Tibial nerve (tissue), 4 donors: ENCODE measurements at regions not wholly inside any gene's neighbourhood (a gene's known extent, or its start where the extent isn't known, plus 50 kb on each side); places are given as distances from the start of the nearest gene placed in this dataset.

Source experiments
- DNase-seq, 2 donors: peaks; one replicate each; pipeline ENCODE4 v3.0.0-alpha.2; 2019; ENCODE audit warnings: low spot score in 2 of 2
- H3K27ac ChIP-seq, 4 donors: fragments of 200-600 bp; sonication (generic) in 3 of 4; one replicate each; pipeline ENCODE4 v1.5.1; 2017 to 2019; ENCODE audit warnings: mild to moderate bottlenecking in 1 of 4
- H3K27me3 ChIP-seq, 2 donors: fragments of 200-600 bp; sonication (generic) in 1 of 2; one replicate each; pipeline versions ENCODE4 v1.5.1 to v1.6.0; 2017 to 2019
- H3K36me3 ChIP-seq, 3 donors: fragments of 200-600 bp; sonication (generic); one replicate each; pipeline ENCODE4 v1.5.1; 2018 to 2019
- H3K4me1 ChIP-seq, 4 donors: fragments of 200-600 bp; sonication (generic) in 3 of 4; one replicate each; pipeline ENCODE4 v1.5.1; 2017 to 2019
- H3K4me3 ChIP-seq, 4 donors: fragments of 200-600 bp; sonication (generic) in 3 of 4; one replicate each; pipeline ENCODE4 v1.5.1; 2017 to 2019; ENCODE audit warnings: mild to moderate bottlenecking in 1 of 4, moderate library complexity in 1 of 4
- H3K9me3 ChIP-seq, 4 donors: fragments of 200-600 bp; sonication (generic) in 3 of 4; one replicate each; pipeline ENCODE4 v1.5.1; 2017 to 2019
- EP300 ChIP-seq, 2 donors: sonication (generic); formaldehyde crosslinking; IDR thresholded peaks; one replicate each; pipeline ENCODE4 v1.6.1; 2017; ENCODE audit warnings: antibody characterized with exemption in 2 of 2, mild to moderate bottlenecking in 1 of 2
- POLR2A ChIP-seq, 2 donors: fragments of 450-650 bp; IDR thresholded peaks; one replicate each; pipeline ENCODE4 v1.6.1; 2017; ENCODE audit warnings: antibody characterized with exemption in 2 of 2, mild to moderate bottlenecking in 2 of 2, moderate library complexity in 2 of 2
- WGBS, 2 donors: methylation state at CpG; one replicate each; pipeline ENCODE4 v1.1.5; 2018; 5-methylcytosine and 5-hydroxymethylcytosine counted together
- TF ChIP-seq, protein P1 (sequence below), 5 experiments: fragments of 200-600 bp in 3 of 5; fragments of 450-650 bp in 2 of 5; sonication (generic) in 3 of 5; IDR thresholded peaks; one replicate each; pipeline ENCODE4 v1.5.1; 2016 to 2019; ENCODE audit warnings: antibody characterized with exemption in 5 of 5, mild to moderate bottlenecking in 3 of 5, moderate library complexity in 2 of 5

DNA sequence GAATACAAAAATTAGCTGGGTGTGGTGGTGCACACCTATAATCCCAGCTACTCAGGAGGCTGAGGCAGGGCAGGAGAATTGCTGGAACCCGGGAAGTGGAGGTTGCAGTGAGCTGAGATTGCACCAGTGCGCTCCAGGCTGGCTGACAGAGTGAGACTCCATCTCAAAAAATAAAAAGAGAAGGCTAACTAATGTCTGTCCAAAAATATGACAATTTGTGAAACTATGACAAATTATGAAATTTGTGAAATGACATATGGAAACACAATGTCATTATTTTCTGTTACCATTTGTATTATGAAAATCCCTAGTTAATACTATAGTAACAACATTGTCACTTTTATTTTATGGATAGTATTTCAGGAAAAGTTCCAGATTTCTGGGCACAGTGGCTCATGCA, 1306.3 kb upstream of the EPHA6 start:
- Histone ChIP-seq H3K36me3 (no peaks in the 10 kb centered on the region), H3K4me1 (no peaks in the 10 kb centered on the region), H3K27ac (no peak overlapping the region), H3K4me3 (no peak overlapping the region), H3K9me3 (no peaks in the 10 kb centered on the region), H3K27me3 (no peaks in the 10 kb centered on the region)
- WGBS, 2 donors, result 86 to 94% methylated on average over 2 of the region's 2 CpGs
- TF ChIP-seq POLR2A (IDR thresholded peaks at IDR 0.05) (no peak), EP300 (IDR thresholded peaks at IDR 0.05) (no peak)
- TF ChIP-seq, protein P1, sequence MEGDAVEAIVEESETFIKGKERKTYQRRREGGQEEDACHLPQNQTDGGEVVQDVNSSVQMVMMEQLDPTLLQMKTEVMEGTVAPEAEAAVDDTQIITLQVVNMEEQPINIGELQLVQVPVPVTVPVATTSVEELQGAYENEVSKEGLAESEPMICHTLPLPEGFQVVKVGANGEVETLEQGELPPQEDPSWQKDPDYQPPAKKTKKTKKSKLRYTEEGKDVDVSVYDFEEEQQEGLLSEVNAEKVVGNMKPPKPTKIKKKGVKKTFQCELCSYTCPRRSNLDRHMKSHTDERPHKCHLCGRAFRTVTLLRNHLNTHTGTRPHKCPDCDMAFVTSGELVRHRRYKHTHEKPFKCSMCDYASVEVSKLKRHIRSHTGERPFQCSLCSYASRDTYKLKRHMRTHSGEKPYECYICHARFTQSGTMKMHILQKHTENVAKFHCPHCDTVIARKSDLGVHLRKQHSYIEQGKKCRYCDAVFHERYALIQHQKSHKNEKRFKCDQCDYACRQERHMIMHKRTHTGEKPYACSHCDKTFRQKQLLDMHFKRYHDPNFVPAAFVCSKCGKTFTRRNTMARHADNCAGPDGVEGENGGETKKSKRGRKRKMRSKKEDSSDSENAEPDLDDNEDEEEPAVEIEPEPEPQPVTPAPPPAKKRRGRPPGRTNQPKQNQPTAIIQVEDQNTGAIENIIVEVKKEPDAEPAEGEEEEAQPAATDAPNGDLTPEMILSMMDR (IDR thresholded peaks at IDR 0.05), result no peak
- no peak for DNase-seq

DNA sequence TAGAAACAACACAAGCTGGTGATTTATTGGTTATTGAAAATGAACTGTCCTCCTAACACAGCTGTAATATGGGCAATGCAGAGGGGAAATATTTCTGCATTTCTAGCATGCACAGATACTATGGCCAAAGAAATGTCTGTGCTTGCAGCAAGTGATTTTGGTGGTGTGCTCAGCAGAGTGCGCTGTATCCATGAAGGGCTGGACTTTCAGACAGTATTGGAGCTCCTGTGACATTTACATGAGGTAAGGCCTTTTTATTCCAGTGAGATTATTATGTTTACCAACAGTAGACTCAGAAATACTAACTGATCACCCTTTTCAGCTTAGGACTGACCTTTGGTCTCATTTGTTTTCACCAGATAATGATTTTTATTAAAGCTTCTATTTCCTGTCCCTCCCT, 1302.6 kb upstream of the EPHA6 start:
- no peak for TF ChIP-seq POLR2A (IDR thresholded peaks at IDR 0.05)
- no peak for TF ChIP-seq EP300 (IDR thresholded peaks at IDR 0.05)
- TF ChIP-seq, protein P1 (IDR thresholded peaks at IDR 0.05), result no peak
- no peak for DNase-seq
- Histone ChIP-seq H3K4me3 (no peak overlapping the region), H3K4me1 (no peaks in the 10 kb centered on the region), H3K9me3 (no peaks in the 10 kb centered on the region), H3K36me3 (no peaks in the 10 kb centered on the region), H3K27me3 (no peaks in the 10 kb centered on the region), H3K27ac (no peak overlapping the region)
- 95 to 100% methylated on average over 1 of the region's 1 CpG for WGBS, 2 donors

DNA sequence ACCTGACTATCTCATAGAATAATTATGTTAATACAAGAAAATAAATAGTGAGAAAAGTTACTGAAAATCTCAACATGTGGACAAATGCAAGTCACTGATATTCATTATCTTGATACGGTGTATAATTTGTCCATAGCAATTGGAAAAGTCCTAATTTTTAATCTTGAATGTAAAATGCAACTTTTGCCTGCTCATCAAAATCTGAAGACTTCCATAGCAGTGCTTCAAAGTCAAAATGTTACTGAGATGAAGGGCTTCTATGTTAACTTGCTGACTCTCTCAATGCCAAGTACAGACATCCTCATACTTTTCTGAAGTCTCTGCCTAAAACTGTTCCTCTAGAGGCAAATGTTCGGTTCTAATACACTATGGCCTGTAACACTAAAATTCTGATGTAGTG, 1300.1 kb upstream of the EPHA6 start:
- Histone ChIP-seq H3K4me1 (no peaks in the 10 kb centered on the region), H3K9me3 (no peaks in the 10 kb centered on the region), H3K27ac (no peak overlapping the region), H3K27me3 (no peaks in the 10 kb centered on the region), H3K36me3 (no peaks in the 10 kb centered on the region), H3K4me3 (no peak overlapping the region)
- 87 to 89% methylated on average over 2 of the region's 2 CpGs for WGBS, 2 donors
- DNase-seq, result no peak
- TF ChIP-seq EP300 (IDR thresholded peaks at IDR 0.05) (no peak), POLR2A (IDR thresholded peaks at IDR 0.05) (no peak)
- TF ChIP-seq, protein P1 (IDR thresholded peaks at IDR 0.05), result no peak

DNA sequence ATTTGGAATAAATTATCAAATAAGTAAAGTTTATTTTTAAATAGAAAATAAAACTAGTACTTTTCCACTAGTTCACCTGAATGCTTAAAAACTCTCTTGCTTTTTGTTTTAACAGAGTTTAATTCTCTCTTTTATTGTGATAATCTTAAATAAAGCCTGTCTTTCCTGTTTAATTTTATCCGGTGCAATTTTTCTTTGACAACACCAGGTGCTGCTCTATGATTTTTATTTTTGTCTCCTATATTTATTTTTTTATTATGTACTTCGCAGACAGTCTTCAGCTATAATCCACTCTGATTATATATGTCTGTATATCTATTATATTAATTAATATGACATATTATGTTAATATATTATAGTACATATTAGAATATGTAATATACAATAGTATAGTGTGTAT, 1293.0 kb upstream of the EPHA6 start:
- Histone ChIP-seq H3K9me3 (peaks cover 0 to 6% (median 0%) of the 10 kb centered on the region in 4 donors), H3K4me3 (no peak overlapping the region), H3K36me3 (no peaks in the 10 kb centered on the region), H3K27me3 (no peaks in the 10 kb centered on the region), H3K27ac (no peak overlapping the region), H3K4me1 (no peaks in the 10 kb centered on the region)
- 86 to 91% methylated on average over 2 of the region's 2 CpGs for WGBS, 2 donors
- DNase-seq, result no peak
- TF ChIP-seq EP300 (IDR thresholded peaks at IDR 0.05) (no peak), POLR2A (IDR thresholded peaks at IDR 0.05) (no peak)
- TF ChIP-seq, protein P1 (IDR thresholded peaks at IDR 0.05), result no peak

DNA sequence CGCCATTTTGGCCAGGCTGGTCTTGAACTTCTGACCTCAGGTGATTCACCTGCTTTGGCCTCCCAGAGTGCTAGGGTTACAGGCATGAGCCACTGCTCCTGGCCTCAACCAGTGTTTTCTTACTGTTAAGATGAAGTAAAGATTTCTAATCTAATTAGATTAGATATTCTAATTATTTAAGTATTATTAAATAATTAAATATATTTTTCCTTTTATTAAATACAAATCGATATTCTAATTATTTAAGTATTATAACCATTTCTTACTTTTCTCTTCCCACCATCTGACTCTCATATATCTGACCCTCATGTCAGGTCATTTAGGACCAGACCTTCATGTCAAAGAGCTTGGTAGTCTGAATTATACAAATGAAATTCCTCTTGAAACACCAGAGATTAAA, 1291.9 kb upstream of the EPHA6 start:
- Histone ChIP-seq H3K36me3 (no peaks in the 10 kb centered on the region), H3K27ac (no peak overlapping the region), H3K9me3 (peaks cover 0 to 6% (median 0%) of the 10 kb centered on the region in 4 donors), H3K4me3 (no peak overlapping the region), H3K4me1 (no peaks in the 10 kb centered on the region), H3K27me3 (no peaks in the 10 kb centered on the region)
- WGBS, 2 donors, result 97% methylated on average over 2 of the region's 2 CpGs
- no peak for DNase-seq
- TF ChIP-seq POLR2A (IDR thresholded peaks at IDR 0.05), result no peak
- TF ChIP-seq EP300 (IDR thresholded peaks at IDR 0.05), result no peak
- TF ChIP-seq, protein P1 (IDR thresholded peaks at IDR 0.05), result no peak
